Karpas-422 (cell line): ENCODE measurements at regions not wholly inside any gene's neighbourhood (a gene's known extent, or its start where the extent isn't known, plus 50 kb on each side); places are given as distances from the start of the nearest gene placed in this dataset.
"Not testable (repeated sequence)": the region's sequence is repeated elsewhere in the genome, so short reads cannot be mapped to it uniquely, and the experiment has no call there.

Source experiments
- DNase-seq: peaks from one replicate; pipeline ENCODE4 v3.0.0-alpha.2; 2015
- H2AFZ ChIP-seq: fragments of 200-600 bp; sonication (generic); 2 replicates; pipeline ENCODE4 v1.6.1; 2014; ENCODE audit warnings: antibody characterized with exemption, low read length, mixed read lengths
- H3K27ac ChIP-seq: fragments of 200-600 bp; sonication (generic); 2 replicates; pipeline ENCODE4 v1.5.1; 2014; ENCODE audit warnings: mild to moderate bottlenecking, low read length, moderate library complexity
- H3K27me3 ChIP-seq: fragments of 200-600 bp; sonication (generic); 2 replicates; pipeline ENCODE4 v1.6.1; 2014; ENCODE audit warnings: low read length, mixed read lengths
- H3K36me3 ChIP-seq: fragments of 200-600 bp; sonication (generic); 2 replicates; pipeline ENCODE4 v1.6.1; 2014; ENCODE audit warnings: low read length, mixed read lengths; ENCODE audit not compliant: insufficient read depth
- H3K4me1 ChIP-seq: fragments of 200-600 bp; sonication (generic); 2 replicates; pipeline ENCODE4 v1.6.1; 2014; ENCODE audit warnings: mild to moderate bottlenecking, low read length, mixed read lengths
- H3K4me2 ChIP-seq: fragments of 200-600 bp; sonication (generic); 2 replicates; pipeline ENCODE4 v1.6.1; 2014; ENCODE audit warnings: low read length, low read depth, mild to moderate bottlenecking; ENCODE audit not compliant: poor library complexity, severe bottlenecking
- H3K4me3 ChIP-seq: fragments of 200-600 bp; sonication (generic); 2 replicates; pipeline ENCODE4 v1.5.1; 2014; ENCODE audit warnings: mild to moderate bottlenecking, antibody characterized with exemption, low read length, mixed read lengths
- H3K79me2 ChIP-seq: fragments of 200-600 bp; sonication (generic); 2 replicates; pipeline ENCODE4 v1.6.1; 2014; ENCODE audit warnings: mild to moderate bottlenecking, low read length, mixed read lengths
- H3K9ac ChIP-seq: fragments of 200-600 bp; sonication (generic); 2 replicates; pipeline ENCODE4 v1.6.0; 2014; ENCODE audit warnings: low read length
- H3K9me2 ChIP-seq: fragments of 200-600 bp; sonication (generic), shearing (Covaris generic); replicated peaks from 2 replicates; pipeline ENCODE4 v1.6.0; 2014; ENCODE audit warnings: mild to moderate bottlenecking, low read length, moderate library complexity; ENCODE audit not compliant: insufficient read depth
- H3K9me3 ChIP-seq: fragments of 300-700, 200-600 bp; sonication (generic); 2 replicates; pipeline ENCODE4 v1.6.1; 2014; ENCODE audit warnings: low read length, mixed read lengths
- H4K20me1 ChIP-seq: fragments of 200-600 bp; sonication (generic); 2 replicates; pipeline ENCODE4 v1.6.1; 2014; ENCODE audit warnings: mild to moderate bottlenecking, antibody characterized with exemption, low read length, low read depth; ENCODE audit not compliant: insufficient read depth

DNA sequence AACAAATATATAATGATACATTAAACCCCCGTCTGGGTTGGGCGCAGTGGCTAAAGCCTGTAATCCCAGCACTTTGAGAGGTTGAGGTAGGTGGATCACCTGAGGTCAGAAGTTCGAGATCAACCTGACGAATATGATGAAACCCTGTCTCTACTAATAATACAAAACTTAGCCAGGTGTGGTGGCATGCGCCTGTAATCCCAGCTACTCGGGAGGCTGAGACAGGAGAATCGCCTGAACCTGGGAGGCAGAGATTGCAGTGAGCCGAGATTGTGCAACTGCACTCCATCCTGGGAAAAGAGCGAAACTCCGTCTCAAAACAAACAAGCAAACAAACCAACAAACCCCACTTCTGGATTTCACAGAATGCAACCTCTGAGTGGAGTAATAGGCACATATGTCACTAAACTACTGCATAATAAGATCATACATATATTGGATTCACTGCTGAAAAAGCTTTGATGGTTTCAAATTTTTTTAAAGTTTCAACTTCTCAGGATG lies 718.2 kb downstream of the SI start:
- H3K9me2 ChIP-seq = 0 out of 2 replicates have a peak, but pooled peaks cover 4% of the 10 kb centered on the region
- H3K27me3 ChIP-seq = no peaks in the 10 kb centered on the region
- no peak overlapping the region for H3K4me3 ChIP-seq
- H3K4me2 ChIP-seq = no peak overlapping the region
- H3K79me2 ChIP-seq = no peaks in the 10 kb centered on the region
- no peak for DNase-seq
- no peak overlapping the region for H3K27ac ChIP-seq
- peaks cover 11% of the 10 kb centered on the region for H3K9me3 ChIP-seq
- H2AFZ ChIP-seq = peak overlapping the region; percentile 36; the same call in 1 of the 2 replicates
- H3K9ac ChIP-seq = no peak overlapping the region
- H4K20me1 ChIP-seq = no peaks in the 10 kb centered on the region
- no peaks in the 10 kb centered on the region for H3K4me1 ChIP-seq
- H3K36me3 ChIP-seq = no peaks in the 10 kb centered on the region

GRCh38 chr3:164352991-164353390 lies 725.3 kb downstream of the SI start:
- Histone ChIP-seq H3K9ac (no peak overlapping the region), H4K20me1 (no peaks in the 10 kb centered on the region), H3K27ac (no peak overlapping the region), H3K4me2 (no peak overlapping the region), H3K9me3 (peaks cover 20% of the 10 kb centered on the region), H3K27me3 (no peaks in the 10 kb centered on the region), H3K79me2 (no peaks in the 10 kb centered on the region), H2AFZ (no peak overlapping the region), H3K4me3 (no peak overlapping the region), H3K9me2 (no peaks in the 10 kb centered on the region), H3K4me1 (no peaks in the 10 kb centered on the region), H3K36me3 (no peaks in the 10 kb centered on the region)
- no peak for DNase-seq

DNA sequence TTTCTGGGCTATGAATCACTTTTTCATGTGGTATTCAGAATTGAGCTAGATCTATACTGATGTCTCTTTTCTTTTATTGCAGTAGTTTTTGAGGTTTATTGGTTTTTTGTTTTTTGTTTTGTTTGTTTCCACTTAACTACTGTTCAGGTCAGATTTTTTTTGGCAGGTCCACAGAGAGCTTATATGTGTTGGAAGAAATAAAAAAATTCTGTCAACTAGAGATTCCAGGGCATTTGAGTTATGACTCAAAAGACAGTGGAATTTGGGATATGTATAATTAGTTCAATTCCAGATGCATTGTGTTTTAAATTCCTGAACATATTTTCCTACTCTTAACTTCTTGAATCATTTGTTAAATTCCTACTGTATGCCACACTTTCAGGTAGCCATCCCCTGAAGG lies 727.2 kb downstream of the SI start:
- H4K20me1 ChIP-seq = no peaks in the 10 kb centered on the region
- H3K4me3 ChIP-seq = no peak overlapping the region
- no peaks in the 10 kb centered on the region for H3K4me1 ChIP-seq
- no peaks in the 10 kb centered on the region for H3K27me3 ChIP-seq
- H3K9me3 ChIP-seq = peaks cover 16% of the 10 kb centered on the region
- H3K27ac ChIP-seq = no peak overlapping the region
- no peak overlapping the region for H2AFZ ChIP-seq
- H3K9ac ChIP-seq = no peak overlapping the region
- no peaks in the 10 kb centered on the region for H3K79me2 ChIP-seq
- H3K4me2 ChIP-seq = no peak overlapping the region
- H3K9me2 ChIP-seq = no peaks in the 10 kb centered on the region
- no peak for DNase-seq
- H3K36me3 ChIP-seq = no peaks in the 10 kb centered on the region

DNA sequence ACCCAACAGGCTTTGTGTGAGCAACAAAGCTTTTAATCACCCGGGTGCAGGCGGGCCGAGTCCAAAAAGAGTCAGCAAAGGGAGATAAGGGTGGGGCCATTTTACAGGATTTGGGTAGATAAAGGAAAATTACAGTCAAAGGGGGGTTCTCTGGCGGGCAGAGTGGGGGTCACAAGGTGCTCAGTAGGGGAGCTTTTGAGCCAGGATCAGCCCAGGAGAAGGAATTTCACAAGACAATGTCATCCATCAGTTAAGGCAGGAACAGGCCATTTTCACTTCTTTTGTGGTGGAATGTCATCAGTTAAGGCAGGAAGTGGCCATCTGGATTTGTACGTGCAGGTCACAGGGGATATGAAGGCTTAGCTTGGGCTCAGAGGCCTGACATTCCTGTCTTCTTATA lies 736.1 kb downstream of the SI start:
- not testable (repeated sequence) for H3K4me1 ChIP-seq, H3K4me2 ChIP-seq, H3K79me2 ChIP-seq, H3K4me3 ChIP-seq, H2AFZ ChIP-seq, DNase-seq, H3K27me3 ChIP-seq, H3K9me2 ChIP-seq, H3K9me3 ChIP-seq, H3K27ac ChIP-seq, H3K36me3 ChIP-seq, H4K20me1 ChIP-seq, H3K9ac ChIP-seq

DNA sequence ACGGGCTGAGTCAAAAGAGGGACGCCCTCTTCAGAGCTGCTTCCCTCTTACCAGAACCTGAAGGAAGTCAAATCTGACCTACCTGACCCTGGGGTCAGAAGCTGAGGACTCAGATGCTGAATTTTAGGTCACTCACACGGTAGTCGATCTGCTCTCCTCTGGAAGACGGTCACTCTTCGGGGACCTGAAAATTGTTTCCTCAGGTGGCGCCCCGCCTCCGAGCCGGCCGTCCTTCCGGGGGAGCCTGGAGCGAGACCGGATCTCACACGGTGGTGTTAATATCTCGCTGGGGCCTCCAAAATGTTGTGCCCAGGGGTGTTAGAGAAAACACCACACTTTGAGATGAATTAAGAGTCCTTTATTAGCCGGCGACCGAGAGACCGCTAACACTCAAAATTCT lies 737.2 kb downstream of the SI start:
- H3K79me2 ChIP-seq = no peaks in the 10 kb centered on the region
- no peaks in the 10 kb centered on the region for H3K9me3 ChIP-seq
- H3K27me3 ChIP-seq = no peaks in the 10 kb centered on the region
- no peaks in the 10 kb centered on the region for H3K4me1 ChIP-seq
- no peak overlapping the region for H2AFZ ChIP-seq
- H3K4me2 ChIP-seq = no peak overlapping the region
- no peaks in the 10 kb centered on the region for H4K20me1 ChIP-seq
- H3K9me2 ChIP-seq = no peaks in the 10 kb centered on the region
- no peak overlapping the region for H3K27ac ChIP-seq
- H3K4me3 ChIP-seq = no peak overlapping the region
- H3K36me3 ChIP-seq = no peaks in the 10 kb centered on the region
- DNase-seq = no peak
- H3K9ac ChIP-seq = no peak overlapping the region

DNA sequence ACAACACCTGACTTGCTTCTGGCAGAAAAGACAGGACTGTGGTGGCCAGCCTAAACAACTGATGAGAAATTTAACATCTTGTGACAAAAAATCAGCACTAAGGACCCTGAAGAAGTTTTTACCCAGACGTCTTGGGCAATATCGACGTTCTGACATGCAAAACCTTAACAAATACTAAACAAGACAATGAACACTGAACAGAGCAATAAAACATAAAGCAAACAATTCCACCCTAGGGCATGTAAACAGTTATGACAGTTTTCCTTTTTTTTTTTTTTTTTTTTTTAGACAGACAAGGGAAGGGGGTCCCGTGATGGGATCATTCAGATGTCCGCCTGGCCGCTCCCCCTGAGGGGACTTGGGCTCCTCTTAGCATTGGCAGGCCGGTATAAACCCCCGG lies 738.0 kb downstream of the SI start:
- Histone ChIP-seq H3K4me3 (no peak overlapping the region), H3K27ac (no peak overlapping the region), H3K27me3 (no peaks in the 10 kb centered on the region), H3K79me2 (no peaks in the 10 kb centered on the region), H3K9ac (no peak overlapping the region), H3K4me1 (no peaks in the 10 kb centered on the region), H3K36me3 (no peaks in the 10 kb centered on the region), H3K4me2 (no peak overlapping the region), H2AFZ (no peak overlapping the region), H3K9me2 (no peaks in the 10 kb centered on the region), H3K9me3 (peaks cover under 1% of the 10 kb centered on the region; the same call in 1 of the 2 replicates), H4K20me1 (no peaks in the 10 kb centered on the region)
- no peak for DNase-seq

DNA sequence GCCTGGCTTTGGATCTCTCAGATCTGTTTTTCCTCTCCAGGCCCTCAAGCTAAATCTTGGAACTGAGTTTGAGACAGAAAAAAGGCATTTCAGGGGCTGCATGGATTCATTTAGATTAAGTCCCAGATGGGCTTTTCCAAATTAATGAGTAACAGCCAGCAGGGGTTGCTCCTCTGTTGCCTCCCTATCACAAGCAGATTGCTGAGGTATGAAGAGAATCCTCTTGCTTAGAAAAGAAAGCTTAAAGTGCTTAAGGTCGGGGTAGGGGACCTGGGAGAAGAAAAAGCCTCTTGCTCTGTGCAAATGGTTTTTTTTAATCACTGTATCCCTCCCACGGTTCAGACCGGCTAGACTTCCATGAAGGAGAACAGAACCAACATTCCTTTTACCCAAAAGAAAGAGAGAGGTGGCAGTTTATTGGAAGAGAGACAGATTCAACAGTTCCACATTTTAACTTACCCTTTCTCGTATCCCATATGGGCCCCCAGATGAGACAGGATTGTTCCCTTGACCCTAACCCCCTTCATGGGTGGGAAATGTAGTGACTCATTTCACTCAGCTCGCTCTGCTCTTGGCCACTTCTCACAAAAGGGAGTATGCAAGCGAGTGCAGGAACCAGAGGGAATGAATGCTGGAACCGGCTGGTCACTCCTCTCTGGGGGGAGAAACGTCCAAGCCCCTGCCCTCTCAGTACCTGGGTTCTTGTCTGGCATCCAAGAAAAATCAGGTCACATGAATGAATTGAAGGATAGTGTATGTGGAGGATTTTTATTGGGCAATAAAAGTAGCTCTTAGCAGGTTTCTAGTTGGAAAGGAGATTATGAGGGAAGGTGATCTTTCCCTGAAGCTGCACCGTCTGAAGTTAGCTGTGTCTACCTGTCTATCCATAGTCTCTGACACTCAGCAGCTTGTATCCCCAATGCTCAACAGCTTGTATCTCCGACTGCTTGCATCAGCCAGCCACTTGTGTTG lies 745.2 kb downstream of the SI start:
- H3K79me2 ChIP-seq = no peaks in the 10 kb centered on the region
- H3K4me3 ChIP-seq = no peak overlapping the region
- no peaks in the 10 kb centered on the region for H4K20me1 ChIP-seq
- no peak overlapping the region for H2AFZ ChIP-seq
- H3K9ac ChIP-seq = no peak overlapping the region
- H3K9me2 ChIP-seq = no peaks in the 10 kb centered on the region
- no peaks in the 10 kb centered on the region for H3K4me1 ChIP-seq
- no peak overlapping the region for H3K4me2 ChIP-seq
- no peaks in the 10 kb centered on the region for H3K36me3 ChIP-seq
- no peak overlapping the region for H3K27ac ChIP-seq
- no peaks in the 10 kb centered on the region for H3K27me3 ChIP-seq
- no peak for DNase-seq
- H3K9me3 ChIP-seq = peaks cover 6% of the 10 kb centered on the region; the same call in 1 of the 2 replicates

GRCh38 chr3:164326714-164327113 lies 751.6 kb downstream of the SI start:
- H3K4me2 ChIP-seq = no peak overlapping the region
- DNase-seq = no peak
- H3K9ac ChIP-seq = no peak overlapping the region
- H2AFZ ChIP-seq = no peak overlapping the region
- H3K27me3 ChIP-seq = no peaks in the 10 kb centered on the region
- no peaks in the 10 kb centered on the region for H3K9me2 ChIP-seq
- H4K20me1 ChIP-seq = no peaks in the 10 kb centered on the region
- H3K4me1 ChIP-seq = no peaks in the 10 kb centered on the region
- H3K27ac ChIP-seq = no peak overlapping the region
- no peaks in the 10 kb centered on the region for H3K36me3 ChIP-seq
- H3K9me3 ChIP-seq = peaks cover 3% of the 10 kb centered on the region; the same call in 1 of the 2 replicates
- H3K79me2 ChIP-seq = no peaks in the 10 kb centered on the region
- H3K4me3 ChIP-seq = no peak overlapping the region
